ENCODE measurements at regions not wholly inside any gene's neighbourhood (a gene's known extent, or its start where the extent isn't known, plus 50 kb on each side); places are given as distances from the start of the nearest gene placed in this dataset.

- POLR2A ChIA-PET (ENCODE audit: unreplicated experiment): no interaction called here
- Histone ChIP-seq H2BK120ac (ENCODE audit: low read depth, low read length) (no peak overlapping the region), H3K14ac (replicated peaks; ENCODE audit: low read depth, low read length) (no peak overlapping the region), H3K18ac (ENCODE audit: low read depth, low read length) (no peak overlapping the region), H3K9me3 (ENCODE audit: control insufficient read depth, insufficient read depth, low read length) (no peaks in the 10 kb centered on the region), H3K9me1 (ENCODE audit: insufficient read depth, low read length) (no peaks in the 10 kb centered on the region), H3K56ac (ENCODE audit: extremely low read depth, insufficient read depth, low read length) (no peak overlapping the region), H3K36me3 (ENCODE audit: control insufficient read depth, insufficient read depth, low read length) (no peaks in the 10 kb centered on the region), H2BK5ac (ENCODE audit: low read depth, low read length, poor library complexity, severe bottlenecking) (no peak overlapping the region), H2AFZ (replicated peaks; ENCODE audit: low read length, poor library complexity) (no peak overlapping the region), H3K9ac (ENCODE audit: low read depth, low read length) (no peak overlapping the region), H3K23ac (ENCODE audit: low read depth, low read length) (no peak overlapping the region), H3K27me3 (ENCODE audit: control insufficient read depth, insufficient read depth, low read length) (no peaks in the 10 kb centered on the region), H2AK5ac (ENCODE audit: low read depth, low read length) (no peak overlapping the region), H4K8ac (ENCODE audit: low read depth in 2 of 2, low read length in 2 of 2) (no peak overlapping the region), H4K5ac (ENCODE audit: low read depth, low read length) (no peak overlapping the region), H2BK15ac (ENCODE audit: low read depth, low read length) (no peak overlapping the region), H3K79me1 (ENCODE audit: low read depth in 1 of 2, low read length in 2 of 2) (no peaks in the 10 kb centered on the region), H3K4me3 (ENCODE audit: insufficient read depth, low read depth, low read length) (no peak overlapping the region), H4K91ac (ENCODE audit: insufficient read depth, low read depth, low read length) (no peak overlapping the region), H3K27ac (ENCODE audit: insufficient read depth, low read length) (no peak overlapping the region), H3K4me2 (ENCODE audit: low read depth, low read length) (no peak overlapping the region), H3K4me1 (ENCODE audit: control insufficient read depth, insufficient read depth, low read length) (no peaks in the 10 kb centered on the region), H2AK9ac (replicated peaks; ENCODE audit: low read depth, low read length, poor library complexity) (no peak overlapping the region), H3K4ac (ENCODE audit: low read depth, low read length) (no peak overlapping the region), H2BK20ac (ENCODE audit: low read depth, low read length) (no peak overlapping the region), H4K20me1 (ENCODE audit: insufficient read depth, low read length) (no peaks in the 10 kb centered on the region)
- dilution Hi-C loops (cut with HindIII; ENCODE audit: low sequenced_read_pairs, unreplicated experiment) (no loop called here), intact Hi-C loops (cut with micrococcal nuclease) (no loop called here), in situ Hi-C loops (cut with MboI; ENCODE audit: low sequenced_read_pairs) (loop anchor here (25.0 kb wide), 1 partner anchor 1306 kb away; no protein-coding TSS in a partner anchor)
- ATAC-seq (ENCODE audit: low read depth): no peak
- no peak for TF ChIP-seq ELK1 (IDR thresholded peaks at IDR 0.05; ENCODE audit: borderline replicate concordance, low read depth, low read length)
- no peak for TF ChIP-seq RFX5 (IDR thresholded peaks at IDR 0.05; ENCODE audit: low read depth, low read length)
- no peak for TF ChIP-seq CEBPB (IDR thresholded peaks at IDR 0.05; ENCODE audit: low read depth, low read length)
- no peak for TF ChIP-seq NFE2L2 (IDR thresholded peaks at IDR 0.05; ENCODE audit: low read depth, low read length)
- no peak for TF ChIP-seq RAD21 (IDR thresholded peaks at IDR 0.05; ENCODE audit: low read length)
- no peak for TF ChIP-seq BHLHE40 (IDR thresholded peaks at IDR 0.05; ENCODE audit: low read depth, low read length)
- no peak for TF ChIP-seq RCOR1 (IDR thresholded peaks at IDR 0.05; ENCODE audit: insufficient replicate concordance, low read length)
- no peak for TF ChIP-seq CHD1 (IDR thresholded peaks at IDR 0.05; ENCODE audit: low read depth, low read length)
- no peak for TF ChIP-seq MAZ (IDR thresholded peaks at IDR 0.05; ENCODE audit: borderline replicate concordance, low read depth, low read length)
- TF ChIP-seq SMC3 (IDR thresholded peaks at IDR 0.05; ENCODE audit: low read depth, low read length): no peak
- TF ChIP-seq CTCF (conservative IDR thresholded peaks at IDR 0.05; ENCODE audit: low read depth, low read length): no peak
- no peak for TF ChIP-seq POLR2A (IDR thresholded peaks at IDR 0.05; ENCODE audit: low read depth, low read length)
- TF ChIP-seq FOS (IDR thresholded peaks at IDR 0.05; ENCODE audit: low read depth, low read length): no peak
- no peak for TF ChIP-seq MAFK (IDR thresholded peaks at IDR 0.05; ENCODE audit: low read depth, low read length)
- no peak for TF ChIP-seq USF2 (IDR thresholded peaks at IDR 0.05; ENCODE audit: low read depth, low read length)
- no peak for TF ChIP-seq MXI1 (IDR thresholded peaks at IDR 0.05; ENCODE audit: borderline replicate concordance, low read depth, low read length)
- WGBS, 2 experiments (ENCODE audit: extremely low coverage in 2 of 2, insufficient read length in 1 of 2): no CpG with 5 or more reads among the region's 2 CpGs
- no peak for DNase-seq
- CTCF ChIA-PET: no interaction called here
- BruUV-seq (replicated peaks): no TSS peak
Measured at GRCh38 chr4:23130845-23131244, 438.1 kb downstream of the GBA3 start.
